GM19324 (cell line): ENCODE measurements at regions not wholly inside any gene's neighbourhood (a gene's known extent, or its start where the extent isn't known, plus 50 kb on each side); places are given as distances from the start of the nearest gene placed in this dataset.

Source experiments
- ATAC-seq: cut with Tn5 transposase; IDR thresholded peaks from one replicate; pipeline ENCODE4 v1.9.1; 2021; ENCODE audit warnings: mild to moderate bottlenecking, moderate library complexity; ENCODE audit not compliant: unreplicated experiment, low FRiP score

GRCh38 chr3:117526470-117527079 is 817.0 kb downstream of the TUSC7 start:
- no peak for ATAC-seq

GRCh38 chr3:117527346-117527745 is 817.8 kb downstream of the TUSC7 start:
- no peak for ATAC-seq

- ATAC-seq = no peak
Observed at GRCh38 chr3:117528688-117529087, 819.1 kb downstream of the TUSC7 start.

- ATAC-seq = no peak
Observed at GRCh38 chr3:117531078-117531767, 821.6 kb downstream of the TUSC7 start.

GRCh38 chr3:117532268-117532667 is 822.7 kb downstream of the TUSC7 start:
- ATAC-seq = no peak

GRCh38 chr3:117534138-117534537 is 824.6 kb downstream of the TUSC7 start:
- no peak for ATAC-seq

GRCh38 chr3:117536006-117536405 is 826.4 kb downstream of the TUSC7 start:
- no peak for ATAC-seq

GRCh38 chr3:117537949-117538348 is 828.4 kb downstream of the TUSC7 start:
- no peak for ATAC-seq

- ATAC-seq = no peak
Observed at GRCh38 chr3:117539729-117540128, 830.1 kb downstream of the TUSC7 start.

GRCh38 chr3:117540597-117540996 is 831.0 kb downstream of the TUSC7 start:
- no peak for ATAC-seq

- ATAC-seq = no peak
Observed at GRCh38 chr3:117541721-117542120, 832.1 kb downstream of the TUSC7 start.

- ATAC-seq = no peak
Observed at GRCh38 chr3:117543521-117543920, 833.9 kb downstream of the TUSC7 start.

- no peak for ATAC-seq
Observed at GRCh38 chr3:117545484-117545883, 835.9 kb downstream of the TUSC7 start.

GRCh38 chr3:117547956-117548550 is 838.5 kb downstream of the TUSC7 start:
- ATAC-seq = no peak

GRCh38 chr3:117548600-117548999 is 839.0 kb downstream of the TUSC7 start:
- ATAC-seq = no peak

- ATAC-seq = no peak
Observed at GRCh38 chr3:117549716-117550115, 840.1 kb downstream of the TUSC7 start.

GRCh38 chr3:117550766-117551165 is 841.2 kb downstream of the TUSC7 start:
- no peak for ATAC-seq

GRCh38 chr3:117553461-117553860 is 843.9 kb downstream of the TUSC7 start:
- ATAC-seq = peak; percentile 94

- no peak for ATAC-seq
Observed at GRCh38 chr3:117556646-117557407, 847.2 kb downstream of the TUSC7 start.

- no peak for ATAC-seq
Observed at GRCh38 chr3:117557464-117558090, 848.0 kb downstream of the TUSC7 start.

- ATAC-seq = no peak
Observed at GRCh38 chr3:117558681-117559080, 849.1 kb downstream of the TUSC7 start.
